Loucy (cell line): ENCODE measurements at regions not wholly inside any gene's neighbourhood (a gene's known extent, or its start where the extent isn't known, plus 50 kb on each side); places are given as distances from the start of the nearest gene placed in this dataset.

Experiments
- H2AFZ ChIP-seq: fragments of 200-600 bp; sonication (generic); 2 replicates; pipeline ENCODE4 v1.6.0; 2016; ENCODE audit warnings: antibody characterized with exemption, mild to moderate bottlenecking, low read length, moderate library complexity
- H3F3A ChIP-seq: fragments of 200-600 bp; 2 replicates; pipeline ENCODE4 v1.6.0; 2016; ENCODE audit warnings: antibody characterized with exemption, low read depth, mild to moderate bottlenecking
- H3K27me3 ChIP-seq: fragments of 200-600 bp; sonication (generic); 2 replicates; pipeline ENCODE4 v1.6.1; 2014; ENCODE audit warnings: low read length, mild to moderate bottlenecking; ENCODE audit not compliant: insufficient read depth, poor library complexity, severe bottlenecking
- H3K36me3 ChIP-seq: fragments of 200-600 bp; sonication (generic); 2 replicates; pipeline ENCODE4 v1.6.1; 2016; ENCODE audit warnings: low read length; ENCODE audit not compliant: insufficient read depth
- H3K4me1 ChIP-seq: fragments of 200-600 bp; sonication (generic); 2 replicates; pipeline ENCODE4 v1.5.1; 2014; ENCODE audit warnings: low read length, mild to moderate bottlenecking; ENCODE audit not compliant: insufficient read depth, poor library complexity, severe bottlenecking
- H3K4me2 ChIP-seq: fragments of 200-600 bp; sonication (generic); 2 replicates; pipeline ENCODE4 v1.6.0; 2014; ENCODE audit warnings: antibody characterized with exemption, low read length, low read depth, mild to moderate bottlenecking; ENCODE audit not compliant: poor library complexity, severe bottlenecking
- H3K4me3 ChIP-seq: fragments of 200-600 bp; sonication (generic); 2 replicates; pipeline ENCODE4 v1.5.1; 2014; ENCODE audit warnings: low read length, mild to moderate bottlenecking, mixed read lengths; ENCODE audit not compliant: poor library complexity, severe bottlenecking
- H3K79me2 ChIP-seq: fragments of 200-600 bp; sonication (generic); 2 replicates; pipeline ENCODE4 v1.6.1; 2014; ENCODE audit warnings: low read length; ENCODE audit not compliant: insufficient read depth
- H3K9ac ChIP-seq: fragments of 200-600 bp; sonication (generic); 2 replicates; pipeline ENCODE4 v1.6.0; 2014; ENCODE audit warnings: mild to moderate bottlenecking, low read depth, low read length, moderate library complexity; ENCODE audit not compliant: poor library complexity, severe bottlenecking
- H3K9me2 ChIP-seq: fragments of 200-600 bp; sonication (generic); replicated peaks from 2 replicates; pipeline ENCODE4 v1.6.1; 2016; ENCODE audit warnings: low read depth, low read length, mixed read lengths
- H3K9me3 ChIP-seq: fragments of 200-600 bp; sonication (generic); 2 replicates; pipeline ENCODE4 v1.6.1; 2014; ENCODE audit warnings: mild to moderate bottlenecking, antibody characterized with exemption, low read length, low read depth; ENCODE audit not compliant: insufficient read depth
- H4K20me1 ChIP-seq: fragments of 200-600 bp; sonication (generic); 2 replicates; pipeline ENCODE4 v1.6.0; 2014; ENCODE audit warnings: antibody characterized with exemption, low read length, mild to moderate bottlenecking; ENCODE audit not compliant: insufficient read depth, poor library complexity, severe bottlenecking
- EZH2phosphoT487 ChIP-seq: fragments of 200-600 bp; IDR thresholded peaks from 2 replicates; pipeline ENCODE4 v1.6.1; 2018; ENCODE audit warnings: antibody characterized with exemption, mild to moderate bottlenecking, moderate library complexity, borderline replicate concordance
- TF ChIP-seq, protein P1 (sequence below): fragments of 200-600 bp; sonication (generic); conservative IDR thresholded peaks from 2 replicates; pipeline ENCODE4 v1.5.1; 2014; ENCODE audit warnings: mild to moderate bottlenecking, antibody characterized with exemption, low read length

DNA sequence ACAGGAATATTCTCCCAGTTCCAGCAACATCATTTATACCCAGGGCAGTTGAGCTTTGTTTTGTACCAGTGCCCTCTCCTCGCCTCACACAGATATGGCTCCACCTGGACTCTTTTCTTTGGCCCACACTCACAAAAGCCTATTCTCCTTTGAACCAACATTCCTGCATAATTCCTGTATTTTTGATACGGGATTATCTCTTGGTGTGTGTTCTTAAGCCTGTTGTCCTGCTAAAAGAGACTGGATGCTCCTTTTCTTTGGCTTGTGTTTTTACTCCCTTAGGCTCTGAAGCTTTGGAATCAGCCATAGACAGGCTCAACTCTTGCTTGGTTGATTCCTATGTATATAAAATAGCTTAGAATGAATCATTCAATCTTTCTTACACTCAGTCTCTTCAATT, 305.4 kb upstream of the SATB1 start:
- Histone ChIP-seq H2AFZ (no peak overlapping the region), H3K79me2 (no peaks in the 10 kb centered on the region), H3K36me3 (no peaks in the 10 kb centered on the region), H3F3A (no peaks in the 10 kb centered on the region), H3K9ac (no peak overlapping the region), H4K20me1 (no peaks in the 10 kb centered on the region), H3K9me3 (no peaks in the 10 kb centered on the region), H3K4me1 (peaks cover 34% of the 10 kb centered on the region), H3K4me2 (no peak overlapping the region), H3K9me2 (no peaks in the 10 kb centered on the region), H3K4me3 (no peak overlapping the region), H3K27me3 (no peaks in the 10 kb centered on the region)
- TF ChIP-seq EZH2phosphoT487, result no peak
- TF ChIP-seq, protein P1, sequence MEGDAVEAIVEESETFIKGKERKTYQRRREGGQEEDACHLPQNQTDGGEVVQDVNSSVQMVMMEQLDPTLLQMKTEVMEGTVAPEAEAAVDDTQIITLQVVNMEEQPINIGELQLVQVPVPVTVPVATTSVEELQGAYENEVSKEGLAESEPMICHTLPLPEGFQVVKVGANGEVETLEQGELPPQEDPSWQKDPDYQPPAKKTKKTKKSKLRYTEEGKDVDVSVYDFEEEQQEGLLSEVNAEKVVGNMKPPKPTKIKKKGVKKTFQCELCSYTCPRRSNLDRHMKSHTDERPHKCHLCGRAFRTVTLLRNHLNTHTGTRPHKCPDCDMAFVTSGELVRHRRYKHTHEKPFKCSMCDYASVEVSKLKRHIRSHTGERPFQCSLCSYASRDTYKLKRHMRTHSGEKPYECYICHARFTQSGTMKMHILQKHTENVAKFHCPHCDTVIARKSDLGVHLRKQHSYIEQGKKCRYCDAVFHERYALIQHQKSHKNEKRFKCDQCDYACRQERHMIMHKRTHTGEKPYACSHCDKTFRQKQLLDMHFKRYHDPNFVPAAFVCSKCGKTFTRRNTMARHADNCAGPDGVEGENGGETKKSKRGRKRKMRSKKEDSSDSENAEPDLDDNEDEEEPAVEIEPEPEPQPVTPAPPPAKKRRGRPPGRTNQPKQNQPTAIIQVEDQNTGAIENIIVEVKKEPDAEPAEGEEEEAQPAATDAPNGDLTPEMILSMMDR, result no peak

DNA sequence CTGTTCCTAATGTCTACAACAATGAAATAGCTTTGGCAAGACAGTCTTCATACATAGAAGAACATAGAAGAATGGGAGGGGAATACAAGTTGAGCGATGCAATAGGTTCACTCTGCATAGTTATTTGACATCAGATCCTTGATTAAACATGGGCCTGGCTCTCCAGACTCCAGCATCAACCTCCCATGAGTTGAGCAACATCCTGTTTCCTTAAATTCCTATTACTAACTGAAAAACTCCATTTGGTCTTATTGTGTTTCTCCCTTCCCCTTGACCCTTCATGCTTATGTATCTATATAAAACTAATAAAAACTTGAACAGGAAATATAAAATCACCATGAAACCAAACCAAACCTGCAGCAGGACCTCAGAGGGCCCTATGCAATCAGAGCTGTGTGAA, 304.5 kb upstream of the SATB1 start:
- H3K36me3 ChIP-seq, result no peaks in the 10 kb centered on the region
- H3K79me2 ChIP-seq, result no peaks in the 10 kb centered on the region
- H3K9me3 ChIP-seq, result no peaks in the 10 kb centered on the region
- H3F3A ChIP-seq, result no peaks in the 10 kb centered on the region
- H3K27me3 ChIP-seq, result no peaks in the 10 kb centered on the region
- H3K9me2 ChIP-seq, result no peaks in the 10 kb centered on the region
- H3K4me2 ChIP-seq, result peak overlapping the region; percentile 14
- no peak overlapping the region for H3K9ac ChIP-seq
- H2AFZ ChIP-seq, result no peak overlapping the region
- no peak overlapping the region for H3K4me3 ChIP-seq
- peaks cover 42% of the 10 kb centered on the region for H3K4me1 ChIP-seq
- H4K20me1 ChIP-seq, result no peaks in the 10 kb centered on the region
- TF ChIP-seq, protein P1, result no peak
- TF ChIP-seq EZH2phosphoT487, result no peak

DNA sequence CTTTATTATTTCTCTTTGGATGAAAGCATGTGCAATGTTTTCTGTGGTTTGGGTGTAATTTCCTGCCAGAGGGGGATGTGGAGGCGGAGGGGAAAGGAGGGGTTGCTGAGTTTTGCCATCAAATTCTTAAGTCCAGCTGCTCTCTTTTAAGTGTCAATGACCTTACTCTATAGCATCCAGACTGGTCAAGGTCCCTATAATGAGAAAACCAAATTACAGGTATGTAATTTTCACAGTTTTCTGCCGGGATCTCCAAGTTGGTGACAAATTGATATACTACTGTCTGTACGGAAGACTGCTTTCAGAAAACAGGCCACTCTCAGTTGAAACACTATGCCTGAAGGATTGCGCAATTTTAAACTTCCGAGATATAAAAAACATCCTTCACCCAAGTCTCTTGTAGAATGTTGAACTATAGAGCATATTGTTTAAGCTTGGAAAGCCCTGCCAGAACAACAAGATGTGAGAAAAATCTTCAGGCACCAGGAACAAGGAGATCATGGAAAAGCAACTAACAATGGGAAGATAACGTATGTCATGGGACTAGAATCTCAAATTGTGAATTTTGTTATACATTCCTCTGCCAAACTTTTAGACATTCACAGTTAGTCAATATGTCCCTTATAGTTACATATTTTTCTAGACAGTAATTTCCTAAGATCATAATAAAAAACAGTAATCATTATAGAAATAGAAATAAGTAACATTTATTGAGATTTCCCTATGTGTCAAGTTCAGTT, 300.7 kb upstream of the SATB1 start:
- H3K79me2 ChIP-seq, result no peaks in the 10 kb centered on the region
- H3F3A ChIP-seq, result no peaks in the 10 kb centered on the region
- H3K36me3 ChIP-seq, result no peaks in the 10 kb centered on the region
- peaks cover 50% of the 10 kb centered on the region for H3K4me1 ChIP-seq
- H4K20me1 ChIP-seq, result no peaks in the 10 kb centered on the region
- H3K4me3 ChIP-seq, result peak overlapping the region; percentile 44
- H2AFZ ChIP-seq, result no peak overlapping the region
- no peaks in the 10 kb centered on the region for H3K27me3 ChIP-seq
- TF ChIP-seq EZH2phosphoT487, result no peak
- TF ChIP-seq, protein P1, result no peak
- no peaks in the 10 kb centered on the region for H3K9me3 ChIP-seq
- H3K9me2 ChIP-seq, result no peaks in the 10 kb centered on the region
- peak overlapping the region; percentile 66 for H3K4me2 ChIP-seq
- H3K9ac ChIP-seq, result no peak overlapping the region
